Loucy (cell line): ENCODE measurements at regions not wholly inside any gene's neighbourhood (a gene's known extent, or its start where the extent isn't known, plus 50 kb on each side); places are given as distances from the start of the nearest gene placed in this dataset.

Experiments used
- H2AFZ ChIP-seq: fragments of 200-600 bp; sonication (generic); 2 replicates; pipeline ENCODE4 v1.6.0; 2016; ENCODE audit warnings: antibody characterized with exemption, mild to moderate bottlenecking, low read length, moderate library complexity
- H3F3A ChIP-seq: fragments of 200-600 bp; 2 replicates; pipeline ENCODE4 v1.6.0; 2016; ENCODE audit warnings: antibody characterized with exemption, low read depth, mild to moderate bottlenecking
- H3K27me3 ChIP-seq: fragments of 200-600 bp; sonication (generic); 2 replicates; pipeline ENCODE4 v1.6.1; 2014; ENCODE audit warnings: low read length, mild to moderate bottlenecking; ENCODE audit not compliant: insufficient read depth, poor library complexity, severe bottlenecking
- H3K36me3 ChIP-seq: fragments of 200-600 bp; sonication (generic); 2 replicates; pipeline ENCODE4 v1.6.1; 2016; ENCODE audit warnings: low read length; ENCODE audit not compliant: insufficient read depth
- H3K4me1 ChIP-seq: fragments of 200-600 bp; sonication (generic); 2 replicates; pipeline ENCODE4 v1.5.1; 2014; ENCODE audit warnings: low read length, mild to moderate bottlenecking; ENCODE audit not compliant: insufficient read depth, poor library complexity, severe bottlenecking
- H3K4me2 ChIP-seq: fragments of 200-600 bp; sonication (generic); 2 replicates; pipeline ENCODE4 v1.6.0; 2014; ENCODE audit warnings: antibody characterized with exemption, low read length, low read depth, mild to moderate bottlenecking; ENCODE audit not compliant: poor library complexity, severe bottlenecking
- H3K4me3 ChIP-seq: fragments of 200-600 bp; sonication (generic); 2 replicates; pipeline ENCODE4 v1.5.1; 2014; ENCODE audit warnings: low read length, mild to moderate bottlenecking, mixed read lengths; ENCODE audit not compliant: poor library complexity, severe bottlenecking
- H3K79me2 ChIP-seq: fragments of 200-600 bp; sonication (generic); 2 replicates; pipeline ENCODE4 v1.6.1; 2014; ENCODE audit warnings: low read length; ENCODE audit not compliant: insufficient read depth
- H3K9ac ChIP-seq: fragments of 200-600 bp; sonication (generic); 2 replicates; pipeline ENCODE4 v1.6.0; 2014; ENCODE audit warnings: mild to moderate bottlenecking, low read depth, low read length, moderate library complexity; ENCODE audit not compliant: poor library complexity, severe bottlenecking
- H3K9me2 ChIP-seq: fragments of 200-600 bp; sonication (generic); replicated peaks from 2 replicates; pipeline ENCODE4 v1.6.1; 2016; ENCODE audit warnings: low read depth, low read length, mixed read lengths
- H3K9me3 ChIP-seq: fragments of 200-600 bp; sonication (generic); 2 replicates; pipeline ENCODE4 v1.6.1; 2014; ENCODE audit warnings: mild to moderate bottlenecking, antibody characterized with exemption, low read length, low read depth; ENCODE audit not compliant: insufficient read depth
- H4K20me1 ChIP-seq: fragments of 200-600 bp; sonication (generic); 2 replicates; pipeline ENCODE4 v1.6.0; 2014; ENCODE audit warnings: antibody characterized with exemption, low read length, mild to moderate bottlenecking; ENCODE audit not compliant: insufficient read depth, poor library complexity, severe bottlenecking
- EZH2phosphoT487 ChIP-seq: fragments of 200-600 bp; IDR thresholded peaks from 2 replicates; pipeline ENCODE4 v1.6.1; 2018; ENCODE audit warnings: antibody characterized with exemption, mild to moderate bottlenecking, moderate library complexity, borderline replicate concordance
- TF ChIP-seq, protein P1 (sequence below): fragments of 200-600 bp; sonication (generic); conservative IDR thresholded peaks from 2 replicates; pipeline ENCODE4 v1.5.1; 2014; ENCODE audit warnings: mild to moderate bottlenecking, antibody characterized with exemption, low read length

- H3K36me3 ChIP-seq = no peaks in the 10 kb centered on the region
- no peaks in the 10 kb centered on the region for H3F3A ChIP-seq
- H4K20me1 ChIP-seq = no peaks in the 10 kb centered on the region
- H3K4me1 ChIP-seq = no peaks in the 10 kb centered on the region
- H3K4me3 ChIP-seq = no peak overlapping the region
- H3K27me3 ChIP-seq = peaks cover 86% of the 10 kb centered on the region
- no peaks in the 10 kb centered on the region for H3K79me2 ChIP-seq
- H3K9me3 ChIP-seq = no peaks in the 10 kb centered on the region
- H2AFZ ChIP-seq = no peak overlapping the region
- no peak for TF ChIP-seq EZH2phosphoT487
- TF ChIP-seq, protein P1, sequence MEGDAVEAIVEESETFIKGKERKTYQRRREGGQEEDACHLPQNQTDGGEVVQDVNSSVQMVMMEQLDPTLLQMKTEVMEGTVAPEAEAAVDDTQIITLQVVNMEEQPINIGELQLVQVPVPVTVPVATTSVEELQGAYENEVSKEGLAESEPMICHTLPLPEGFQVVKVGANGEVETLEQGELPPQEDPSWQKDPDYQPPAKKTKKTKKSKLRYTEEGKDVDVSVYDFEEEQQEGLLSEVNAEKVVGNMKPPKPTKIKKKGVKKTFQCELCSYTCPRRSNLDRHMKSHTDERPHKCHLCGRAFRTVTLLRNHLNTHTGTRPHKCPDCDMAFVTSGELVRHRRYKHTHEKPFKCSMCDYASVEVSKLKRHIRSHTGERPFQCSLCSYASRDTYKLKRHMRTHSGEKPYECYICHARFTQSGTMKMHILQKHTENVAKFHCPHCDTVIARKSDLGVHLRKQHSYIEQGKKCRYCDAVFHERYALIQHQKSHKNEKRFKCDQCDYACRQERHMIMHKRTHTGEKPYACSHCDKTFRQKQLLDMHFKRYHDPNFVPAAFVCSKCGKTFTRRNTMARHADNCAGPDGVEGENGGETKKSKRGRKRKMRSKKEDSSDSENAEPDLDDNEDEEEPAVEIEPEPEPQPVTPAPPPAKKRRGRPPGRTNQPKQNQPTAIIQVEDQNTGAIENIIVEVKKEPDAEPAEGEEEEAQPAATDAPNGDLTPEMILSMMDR = no peak
- no peaks in the 10 kb centered on the region for H3K9me2 ChIP-seq
- H3K9ac ChIP-seq = no peak overlapping the region
- no peak overlapping the region for H3K4me2 ChIP-seq
These were observed 244.5 kb upstream of the PTER start for GRCh38 chr10:16192337-16192736.

GRCh38 chr10:16193241-16193640 lies 243.6 kb upstream of the PTER start:
- no peak for TF ChIP-seq EZH2phosphoT487
- TF ChIP-seq, protein P1 = no peak
- no peaks in the 10 kb centered on the region for H3K79me2 ChIP-seq
- H3F3A ChIP-seq = no peaks in the 10 kb centered on the region
- no peaks in the 10 kb centered on the region for H3K4me1 ChIP-seq
- H4K20me1 ChIP-seq = no peaks in the 10 kb centered on the region
- no peak overlapping the region for H3K4me2 ChIP-seq
- H2AFZ ChIP-seq = no peak overlapping the region
- no peaks in the 10 kb centered on the region for H3K9me2 ChIP-seq
- no peak overlapping the region for H3K9ac ChIP-seq
- H3K27me3 ChIP-seq = peaks cover 85% of the 10 kb centered on the region
- H3K9me3 ChIP-seq = no peaks in the 10 kb centered on the region
- H3K36me3 ChIP-seq = no peaks in the 10 kb centered on the region
- no peak overlapping the region for H3K4me3 ChIP-seq

- Histone ChIP-seq H2AFZ (no peak overlapping the region), H3K9me2 (no peaks in the 10 kb centered on the region), H3K79me2 (no peaks in the 10 kb centered on the region), H3K36me3 (no peaks in the 10 kb centered on the region), H3K4me3 (no peak overlapping the region), H3K9me3 (no peaks in the 10 kb centered on the region), H3K9ac (no peak overlapping the region), H3F3A (no peaks in the 10 kb centered on the region), H3K4me2 (no peak overlapping the region), H3K27me3 (peaks cover 87% of the 10 kb centered on the region), H3K4me1 (no peaks in the 10 kb centered on the region), H4K20me1 (no peaks in the 10 kb centered on the region)
- TF ChIP-seq, protein P1 = no peak
- TF ChIP-seq EZH2phosphoT487 = no peak
These were observed 241.5 kb upstream of the PTER start for GRCh38 chr10:16195178-16195769.
